GM12878 (cell line): ENCODE measurements at regions not wholly inside any gene's neighbourhood (a gene's known extent, or its start where the extent isn't known, plus 50 kb on each side); places are given as distances from the start of the nearest gene placed in this dataset.

Source experiments
- ATAC-seq: fragments of 200-7000 bp; cut with Tn5 transposase; 3 replicates; pipeline ENCODE4 v1.9.1; 2020; ENCODE audit warnings: mild to moderate bottlenecking, moderate library complexity
- BruUV-seq: library from RNA; stranded (reverse); fragments of 400-500 nt; replicated peaks from 2 replicates; lab custom pipeline; 2021; lab: Mats Ljungman, UMichigan
- CTCF ChIA-PET: fragments of 300-600 bp; sonication (Branson Sonifier 250); formaldehyde crosslinking; extraction: SDS; loops from one replicate; lab custom pipeline; 2021; ENCODE audit warnings: inconsistent platforms; lab: Yijun Ruan, JAX
- POLR2A ChIA-PET: fragments of 350-600 bp; formaldehyde crosslinking; extraction: SDS; loops from one replicate; lab custom pipeline; 2021; ENCODE audit warnings: inconsistent platforms; lab: Charles Lee
- RAD21 ChIA-PET: fragments of 300-600 bp; sonication (Branson Sonifier 250); formaldehyde crosslinking; loops from one replicate; lab custom pipeline; 2023; ENCODE audit warnings: antibody characterized with exemption; ENCODE audit not compliant: unreplicated experiment; lab: Charles Lee
- SMC1A ChIA-PET: fragments of 300-600 bp; sonication (Branson Sonifier 250); formaldehyde crosslinking; loops from one replicate; lab custom pipeline; 2023; ENCODE audit not compliant: unreplicated experiment, uncharacterized antibody; lab: Charles Lee
- DNase-seq: peaks from one replicate; pipeline ENCODE4 v3.0.0-alpha.2; 2011; ENCODE audit warnings: low read depth, low spot score
- FAIRE-seq: peaks from 3 replicates; lab custom pipeline; 2011; peaks lifted over from hg19 to GRCh38; lab: Jason Lieb, UNC
- H2AFZ ChIP-seq: 2 replicates; pipeline ENCODE4 v1.6.0; 2011; ENCODE audit warnings: low read depth, low read length, control low read depth; ENCODE audit not compliant: control insufficient read depth
- H3K27ac ChIP-seq: 2 replicates; pipeline ENCODE4 v1.5.1; 2011; ENCODE audit warnings: control low read depth; ENCODE audit not compliant: control insufficient read depth, insufficient read depth
- H3K27me3 ChIP-seq, 2 experiments: replicated peaks in 1 of 2; 2 replicates each; pipeline versions ENCODE4 v1.6.0 to v1.6.1; 2011; ENCODE audit warnings: low read length in 1 of 2; ENCODE audit not compliant: control insufficient read depth in 2 of 2, insufficient read depth in 2 of 2
- H3K36me3 ChIP-seq, 2 experiments: 2 replicates each; pipeline ENCODE4 v1.5.1; 2011; ENCODE audit warnings: low read length in 1 of 2; ENCODE audit not compliant: control insufficient read depth in 2 of 2, insufficient read depth in 2 of 2
- H3K4me1 ChIP-seq: 2 replicates; pipeline ENCODE4 v1.6.1; 2011; ENCODE audit warnings: mild to moderate bottlenecking, low read length, moderate library complexity, mixed read lengths; ENCODE audit not compliant: control insufficient read depth, insufficient read depth
- H3K4me2 ChIP-seq: 2 replicates; pipeline ENCODE4 v1.6.0; 2011; ENCODE audit warnings: control low read depth; ENCODE audit not compliant: control insufficient read depth, insufficient read depth
- H3K4me3 ChIP-seq: fragments of 200-600 bp; sonication (generic); 2 replicates; pipeline ENCODE4 v1.5.1; 2016
- H3K79me2 ChIP-seq: 2 replicates; pipeline ENCODE4 v1.6.0; 2011; ENCODE audit warnings: low read length; ENCODE audit not compliant: control insufficient read depth, insufficient read depth
- H3K9ac ChIP-seq: 2 replicates; pipeline ENCODE4 v1.8.0; 2011; ENCODE audit warnings: low read length, control low read depth, mixed read lengths; ENCODE audit not compliant: control insufficient read depth, insufficient read depth
- H3K9me3 ChIP-seq: replicated peaks from 3 replicates; pipeline ENCODE4 v1.5.1; 2011; ENCODE audit warnings: mild to moderate bottlenecking, low read length; ENCODE audit not compliant: control insufficient read depth, insufficient read depth
- H4K20me1 ChIP-seq: 2 replicates; pipeline ENCODE4 v1.6.0; 2011; ENCODE audit not compliant: control insufficient read depth, insufficient read depth
- BCLAF1 ChIP-seq: fragments of 450-650 bp; IDR thresholded peaks from 2 replicates; pipeline ENCODE4 v1.6.1; 2017; ENCODE audit warnings: antibody characterized with exemption, mild to moderate bottlenecking, moderate library complexity
- BRCA1 ChIP-seq: IDR thresholded peaks from 2 replicates; pipeline ENCODE4 v1.6.1; 2011; ENCODE audit warnings: low read depth, low read length, improper control_type of control experiment
- CHD4 ChIP-seq: fragments of 200-600 bp; sonication (generic); IDR thresholded peaks from 2 replicates; pipeline ENCODE4 v1.6.1; 2016; ENCODE audit warnings: mild to moderate bottlenecking
- CREM ChIP-seq: IDR thresholded peaks from 2 replicates; pipeline ENCODE4 v1.6.1; 2014; ENCODE audit warnings: antibody characterized with exemption, low read depth
- FOS ChIP-seq: IDR thresholded peaks from 3 replicates; pipeline ENCODE4 v1.6.1; 2011; ENCODE audit warnings: borderline replicate concordance; ENCODE audit not compliant: insufficient read length; ENCODE audit errors: extremely low read depth
- FOXK2 ChIP-seq: fragments of 450-650 bp; IDR thresholded peaks from 2 replicates; pipeline ENCODE4 v1.6.1; 2017; ENCODE audit warnings: mild to moderate bottlenecking, moderate library complexity
- GATAD2B ChIP-seq: fragments of 450-650 bp; conservative IDR thresholded peaks from 2 replicates; pipeline ENCODE4 v1.6.1; 2017; ENCODE audit warnings: low read depth, mild to moderate bottlenecking, moderate library complexity
- JUNB ChIP-seq: IDR thresholded peaks from 2 replicates; pipeline ENCODE4 v1.6.1; 2016; ENCODE audit warnings: antibody characterized with exemption, mild to moderate bottlenecking
- MTA3 ChIP-seq: IDR thresholded peaks from 2 replicates; pipeline ENCODE4 v1.6.1; 2012; ENCODE audit warnings: low read length, inconsistent platforms, borderline replicate concordance
- MXI1 ChIP-seq: fragments of 150-350 bp; IDR thresholded peaks from 2 replicates; pipeline ENCODE4 v1.6.1; 2011; ENCODE audit warnings: low read depth, mild to moderate bottlenecking, inconsistent platforms, low read length, improper control_type of control experiment
- MYB ChIP-seq: fragments of 150-350 bp; IDR thresholded peaks from 2 replicates; pipeline ENCODE4 v1.6.1; 2014; ENCODE audit warnings: mild to moderate bottlenecking, low read depth, low read length, borderline replicate concordance
- PRDM15 ChIP-seq: fragments of 450-650 bp; formaldehyde crosslinking; IDR thresholded peaks from 2 replicates; pipeline ENCODE4 v1.4.0; 2020; ENCODE audit warnings: mild to moderate bottlenecking, moderate library complexity
- SMARCA5 ChIP-seq: fragments of 450-650 bp; IDR thresholded peaks from 2 replicates; pipeline ENCODE4 v1.6.1; 2017; ENCODE audit warnings: mild to moderate bottlenecking
- WRNIP1 ChIP-seq: IDR thresholded peaks from 2 replicates; pipeline ENCODE4 v1.6.1; 2011; ENCODE audit warnings: low read depth, low read length, improper control_type of control experiment, borderline replicate concordance
- WGBS: methylation state at CpG from one replicate; pipeline ENCODE4 v1.1.6; 2016; ENCODE audit warnings: low lambda C conversion rate; ENCODE audit not compliant: insufficient replicate concordance, insufficient coverage; ENCODE audit errors: missing lambda C conversion rate; 5-methylcytosine and 5-hydroxymethylcytosine counted together
- in situ Hi-C: fragments of 300-500 bp; cut with MboI; formaldehyde crosslinking; loops from 9 replicates; pipeline ENCODE4 v1.14.3; 2018; ENCODE audit warnings: mixed read lengths
- intact Hi-C: fragments of 100-400 bp; cut with micrococcal nuclease; formaldehyde crosslinking; loops from one replicate; pipeline ENCODE4 v1.14.2; 2022; ENCODE audit not compliant: unreplicated experiment
- TF ChIP-seq, protein P1 (sequence below): fragments of 450-650 bp; IDR thresholded peaks from 2 replicates; pipeline ENCODE4 v1.6.1; 2017; ENCODE audit warnings: mild to moderate bottlenecking
- TF ChIP-seq, protein P2 (sequence below): IDR thresholded peaks from 2 replicates; pipeline ENCODE4 v1.6.1; 2011; ENCODE audit warnings: low read depth, mild to moderate bottlenecking, low read length, moderate library complexity, borderline replicate concordance; ENCODE audit errors: extremely low read depth

- POLR2A ChIA-PET: no interaction called here
- H3K9ac ChIP-seq: no peak overlapping the region
- H4K20me1 ChIP-seq: no peaks in the 10 kb centered on the region
- CTCF ChIA-PET: no interaction called here
- ATAC-seq (no peak), FAIRE-seq (no peak), DNase-seq (no peak)
- intact Hi-C loops (no loop called here), in situ Hi-C loops (no loop called here)
- no peaks in the 10 kb centered on the region for H3K36me3 ChIP-seq
- H2AFZ ChIP-seq: no peak overlapping the region
- no peaks in the 10 kb centered on the region for H3K79me2 ChIP-seq
- H3K27me3 ChIP-seq: no peaks in the 10 kb centered on the region
- H3K4me1 ChIP-seq: no peaks in the 10 kb centered on the region
- RAD21 ChIA-PET: no interaction called here
- H3K4me3 ChIP-seq: no peak overlapping the region
- no peak overlapping the region for H3K27ac ChIP-seq
- no peak overlapping the region for H3K4me2 ChIP-seq
- H3K9me3 ChIP-seq: no peaks in the 10 kb centered on the region; the same call in 2 of the 3 replicates
- BruUV-seq: no TSS peak
- WGBS: 0% methylated on average over 2 of the region's 2 CpGs
- SMC1A ChIA-PET: no interaction called here
- TF ChIP-seq, protein P1, sequence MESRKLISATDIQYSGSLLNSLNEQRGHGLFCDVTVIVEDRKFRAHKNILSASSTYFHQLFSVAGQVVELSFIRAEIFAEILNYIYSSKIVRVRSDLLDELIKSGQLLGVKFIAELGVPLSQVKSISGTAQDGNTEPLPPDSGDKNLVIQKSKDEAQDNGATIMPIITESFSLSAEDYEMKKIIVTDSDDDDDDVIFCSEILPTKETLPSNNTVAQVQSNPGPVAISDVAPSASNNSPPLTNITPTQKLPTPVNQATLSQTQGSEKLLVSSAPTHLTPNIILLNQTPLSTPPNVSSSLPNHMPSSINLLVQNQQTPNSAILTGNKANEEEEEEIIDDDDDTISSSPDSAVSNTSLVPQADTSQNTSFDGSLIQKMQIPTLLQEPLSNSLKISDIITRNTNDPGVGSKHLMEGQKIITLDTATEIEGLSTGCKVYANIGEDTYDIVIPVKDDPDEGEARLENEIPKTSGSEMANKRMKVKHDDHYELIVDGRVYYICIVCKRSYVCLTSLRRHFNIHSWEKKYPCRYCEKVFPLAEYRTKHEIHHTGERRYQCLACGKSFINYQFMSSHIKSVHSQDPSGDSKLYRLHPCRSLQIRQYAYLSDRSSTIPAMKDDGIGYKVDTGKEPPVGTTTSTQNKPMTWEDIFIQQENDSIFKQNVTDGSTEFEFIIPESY: no peak
- TF ChIP-seq SMARCA5: no peak
- TF ChIP-seq CREM: no peak
- no peak for TF ChIP-seq BCLAF1
- TF ChIP-seq GATAD2B: no peak
- TF ChIP-seq MYB: no peak
- TF ChIP-seq CHD4: no peak
- no peak for TF ChIP-seq MXI1
- no peak for TF ChIP-seq PRDM15 (CRISPR knock-in tag)
- TF ChIP-seq BRCA1: no peak
- TF ChIP-seq MTA3: no peak
- no peak for TF ChIP-seq FOS
- no peak for TF ChIP-seq WRNIP1
- no peak for TF ChIP-seq JUNB
- TF ChIP-seq FOXK2: no peak
- TF ChIP-seq, protein P2, sequence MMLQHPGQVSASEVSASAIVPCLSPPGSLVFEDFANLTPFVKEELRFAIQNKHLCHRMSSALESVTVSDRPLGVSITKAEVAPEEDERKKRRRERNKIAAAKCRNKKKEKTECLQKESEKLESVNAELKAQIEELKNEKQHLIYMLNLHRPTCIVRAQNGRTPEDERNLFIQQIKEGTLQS: no peak
Observed at GRCh38 chr1:4263699-4264098, 363.6 kb upstream of the C1orf174 start.
